ENCODE measurements at regions not wholly inside any gene's neighbourhood (a gene's known extent, or its start where the extent isn't known, plus 50 kb on each side); places are given as distances from the start of the nearest gene placed in this dataset.
"Not testable (repeated sequence)": the region's sequence is repeated elsewhere in the genome, so short reads cannot be mapped to it uniquely, and the experiment has no call there.

DNA sequence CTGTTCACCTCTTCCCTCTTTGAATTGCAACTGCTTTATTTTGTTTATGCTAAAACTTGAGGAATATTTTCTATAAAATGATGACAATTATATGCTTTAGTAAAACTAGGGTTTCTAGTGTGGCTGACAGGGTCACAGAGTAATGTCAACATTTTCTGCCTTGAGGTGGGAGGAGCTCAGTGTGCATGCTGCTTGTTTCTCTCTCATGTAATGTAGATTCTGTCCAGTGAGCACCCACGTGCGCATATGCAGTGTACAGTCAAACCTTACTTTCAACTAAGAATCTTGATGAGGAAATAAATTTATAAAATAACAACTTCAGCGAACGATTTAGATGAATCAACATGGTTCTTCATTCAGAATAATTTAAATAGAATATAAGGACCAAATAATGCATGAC lies 603.9 kb downstream of the PCDH17 start:
- no peak for DNase-seq

DNA sequence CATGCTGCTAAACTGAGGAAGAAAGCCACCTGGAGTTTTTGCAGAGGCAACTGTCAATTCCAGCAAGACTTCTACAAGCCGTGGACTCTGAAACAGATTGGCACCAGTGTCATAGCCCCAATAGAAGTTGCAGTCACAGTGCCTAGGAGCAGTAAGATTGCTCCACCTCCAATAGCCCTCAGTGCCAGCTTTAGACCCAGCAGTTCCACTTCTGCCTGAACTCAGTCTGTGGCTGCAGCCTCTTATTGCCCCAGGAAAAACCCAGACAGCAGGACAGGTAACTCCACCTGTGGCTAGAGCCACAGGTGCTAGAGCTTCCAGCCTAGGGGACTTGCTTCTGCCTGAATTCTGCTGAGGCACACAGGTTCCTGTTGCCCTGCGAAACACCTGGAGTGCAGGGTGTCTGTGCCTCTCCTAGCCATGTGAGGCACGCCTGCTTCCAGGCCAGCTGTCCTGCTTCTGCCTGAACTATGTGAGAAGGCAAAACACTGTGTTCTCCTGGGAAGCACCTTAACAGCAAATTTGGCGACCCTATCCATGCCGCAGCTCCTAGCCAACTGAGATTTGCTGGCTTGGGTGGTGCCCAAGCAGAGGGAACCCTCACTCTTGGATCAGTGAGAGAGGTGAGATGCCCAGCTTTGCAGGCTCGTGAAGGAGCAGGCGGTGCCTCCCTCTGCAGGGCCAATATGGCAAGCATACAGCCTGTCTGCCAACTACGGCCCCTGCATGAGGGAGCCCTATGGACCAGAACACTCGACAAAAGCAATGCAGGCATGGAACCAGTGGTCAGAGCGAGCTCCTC lies 607.6 kb downstream of the PCDH17 start:
- DNase-seq = no peak

- DNase-seq = no peak
Observed at GRCh38 chr13:58239774-58240268, 608.3 kb downstream of the PCDH17 start.

DNA sequence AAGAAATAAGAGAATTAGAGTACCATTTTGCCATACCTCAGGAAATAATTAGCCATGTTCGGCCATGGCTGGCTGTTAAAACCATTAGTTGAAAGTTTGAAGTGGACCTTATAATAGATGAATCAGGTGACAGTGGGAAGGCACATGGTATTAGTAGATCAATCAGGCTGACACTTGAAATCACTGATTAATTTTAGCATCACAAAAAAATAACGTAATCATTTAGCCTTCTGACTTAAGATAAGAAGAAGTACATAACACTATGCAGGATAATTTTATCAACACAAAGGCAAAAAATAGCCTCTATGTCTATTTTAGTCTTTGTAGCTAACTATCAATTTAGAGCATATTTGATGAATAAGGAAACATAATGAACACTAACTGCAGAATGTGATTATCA lies 615.5 kb downstream of the PCDH17 start:
- no peak for DNase-seq

DNA sequence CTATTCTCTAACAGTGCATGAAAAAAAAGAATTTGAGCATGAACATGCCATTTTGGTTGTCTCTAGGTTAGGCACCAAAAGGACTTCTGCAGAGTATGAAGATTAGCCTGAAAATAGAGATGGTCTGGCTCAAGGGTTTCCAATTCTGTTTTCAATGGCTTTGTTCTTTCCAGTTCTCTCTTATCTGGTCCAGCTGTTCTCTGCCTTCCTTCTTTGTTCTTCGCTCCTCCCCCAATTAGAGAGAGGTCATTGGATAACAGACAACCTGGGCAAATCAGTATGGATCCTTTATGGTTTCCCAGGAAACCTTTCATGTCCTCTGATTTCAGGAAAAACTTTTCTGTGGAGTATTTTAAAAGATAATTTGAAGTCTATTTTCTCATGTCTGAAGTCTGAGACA lies 623.4 kb downstream of the PCDH17 start:
- no peak for DNase-seq

GRCh38 chr13:58266271-58266670 lies 634.7 kb downstream of the PCDH17 start:
- DNase-seq = no peak

DNA sequence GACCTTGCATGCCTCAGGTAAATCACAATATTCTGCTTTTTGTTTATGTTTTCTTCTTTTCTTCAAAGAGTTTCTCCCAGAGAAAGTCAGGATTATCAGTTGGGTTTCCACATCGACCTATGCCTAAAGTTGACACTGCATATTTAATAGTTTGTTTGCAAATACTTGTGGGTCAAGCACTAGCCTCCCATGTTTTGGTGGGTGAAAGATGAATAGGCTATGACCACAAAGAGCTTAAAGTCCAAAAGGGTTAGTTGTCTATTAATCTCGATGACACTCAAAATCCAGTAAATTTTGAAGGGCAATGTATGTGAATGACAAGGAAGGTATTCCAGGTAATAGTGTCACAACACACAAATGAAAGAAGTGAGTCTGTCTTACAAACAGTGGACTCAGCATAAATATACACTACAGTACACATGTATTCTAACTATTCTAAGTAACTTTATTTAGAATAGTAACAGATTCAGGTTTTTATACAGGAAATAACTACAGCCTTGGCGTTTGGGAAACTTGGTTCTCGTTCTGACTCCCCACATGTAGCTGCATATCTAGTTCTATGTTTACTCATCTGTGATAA lies 667.1 kb downstream of the PCDH17 start:
- DNase-seq = no peak

GRCh38 chr13:58300224-58300623 lies 668.7 kb downstream of the PCDH17 start:
- DNase-seq = no peak

GRCh38 chr13:58300974-58301681 lies 669.6 kb downstream of the PCDH17 start:
- DNase-seq = no peak

DNA sequence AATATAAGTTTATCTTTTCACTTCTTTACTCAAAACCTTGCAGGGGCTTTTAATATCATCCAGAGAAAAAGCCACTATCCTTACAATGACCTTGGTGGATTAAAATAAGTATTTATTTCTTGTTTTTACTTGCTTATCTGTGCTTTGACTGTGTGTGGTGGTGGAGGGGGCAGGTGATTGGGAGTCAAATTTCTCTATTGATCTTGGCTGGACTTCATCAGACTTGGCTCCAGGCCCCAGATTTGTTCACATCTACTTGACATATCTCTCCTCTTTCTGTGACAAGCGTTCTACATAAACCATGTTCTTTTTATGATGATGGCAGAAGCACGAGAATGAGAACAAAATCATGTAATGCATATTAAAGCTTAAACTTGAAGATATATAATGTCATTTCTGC lies 670.8 kb downstream of the PCDH17 start:
- DNase-seq = no peak

DNA sequence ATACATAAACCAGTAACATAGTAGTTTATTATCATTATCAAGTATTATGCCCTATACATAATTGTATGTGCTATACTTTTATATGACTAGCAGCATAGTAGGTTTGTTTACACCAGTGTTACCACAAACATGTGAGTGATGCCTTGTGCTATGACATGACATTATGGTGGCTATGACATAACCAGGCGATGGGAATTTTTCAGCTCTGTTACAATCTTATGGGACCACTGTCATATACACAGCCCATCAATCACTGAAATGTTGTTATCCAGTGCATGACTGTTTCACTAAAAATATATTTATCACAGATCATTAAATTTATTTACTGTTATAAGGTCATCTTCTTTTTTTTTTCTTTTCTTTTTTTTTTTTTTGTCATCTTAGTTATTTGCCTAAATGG lies 674.5 kb downstream of the PCDH17 start:
- no peak for DNase-seq

GRCh38 chr13:58313219-58313618 lies 681.7 kb downstream of the PCDH17 start:
- peak; percentile 34 for DNase-seq

DNA sequence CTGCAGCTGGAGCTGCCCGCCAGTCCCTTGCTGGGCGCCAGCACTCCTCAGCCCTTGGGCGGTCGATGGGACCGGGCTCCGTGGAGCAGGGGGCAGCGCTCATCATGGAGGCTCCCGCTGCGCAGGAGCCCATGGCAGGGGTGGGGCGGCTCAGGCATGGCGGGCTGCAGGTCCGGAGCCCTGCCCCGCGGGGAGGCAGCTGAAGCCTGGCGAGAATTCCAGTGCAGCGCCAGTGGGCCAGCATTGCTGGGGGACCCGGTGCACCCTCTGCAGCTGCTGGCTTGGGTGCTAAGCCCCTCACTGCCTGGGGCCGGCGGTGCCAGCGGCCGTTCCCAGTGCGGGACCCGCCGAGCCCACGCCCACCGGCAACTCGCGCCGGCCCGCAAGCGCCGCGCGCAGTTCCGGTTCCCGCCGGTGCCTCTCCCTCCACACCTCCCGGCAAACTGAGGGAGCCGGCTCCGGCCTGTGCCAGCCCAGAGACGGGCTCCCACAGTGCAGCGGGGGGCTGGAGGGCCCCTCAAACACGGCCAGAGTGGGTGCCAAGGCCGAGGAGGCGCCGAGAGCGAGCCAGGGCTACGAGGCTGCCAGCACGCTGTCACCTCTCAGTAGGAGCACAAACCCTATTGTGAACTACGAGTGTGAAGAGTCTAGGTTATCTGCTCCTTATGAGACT lies 687.1 kb downstream of the PCDH17 start:
- no peak for DNase-seq

DNA sequence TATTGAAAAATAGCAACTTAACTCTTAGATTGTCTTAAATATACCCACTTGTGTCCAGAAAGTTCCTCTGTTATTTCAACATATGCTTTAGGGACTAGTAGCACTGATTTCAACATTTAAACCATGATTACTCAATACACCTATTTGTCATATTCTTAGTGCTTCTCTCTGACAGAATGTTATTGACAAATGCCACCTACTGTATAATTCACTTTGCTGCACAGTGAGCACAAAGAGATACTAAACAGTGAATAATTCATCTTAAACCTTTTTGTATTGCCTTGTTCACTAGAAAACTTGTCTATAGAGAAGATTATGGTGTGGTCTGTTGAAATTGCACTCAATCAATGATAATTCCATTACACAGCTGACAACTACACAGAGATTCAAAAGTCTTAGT lies 692.6 kb downstream of the PCDH17 start:
- peak; percentile 19 for DNase-seq

GRCh38 chr13:58329746-58330145 lies 698.2 kb downstream of the PCDH17 start:
- DNase-seq = no peak

DNA sequence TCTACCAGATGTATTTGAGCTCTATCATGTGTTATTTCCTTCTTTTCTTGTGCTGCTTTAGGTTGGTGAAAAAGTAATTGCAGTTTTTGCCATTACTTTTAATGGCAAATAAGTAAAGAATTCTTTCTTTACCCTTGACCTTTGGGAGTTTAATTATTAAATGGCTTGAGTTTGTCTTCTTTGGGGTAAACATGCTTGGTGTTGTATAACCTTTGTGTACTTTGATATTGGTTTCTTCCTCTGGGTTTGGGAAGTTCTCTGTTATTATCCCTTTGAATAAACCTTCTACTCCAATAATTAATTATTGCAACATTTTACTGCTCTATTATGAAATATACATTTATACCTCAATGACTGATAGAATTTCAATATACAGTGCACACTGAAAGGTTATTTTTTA lies 709.4 kb downstream of the PCDH17 start:
- DNase-seq = no peak

DNA sequence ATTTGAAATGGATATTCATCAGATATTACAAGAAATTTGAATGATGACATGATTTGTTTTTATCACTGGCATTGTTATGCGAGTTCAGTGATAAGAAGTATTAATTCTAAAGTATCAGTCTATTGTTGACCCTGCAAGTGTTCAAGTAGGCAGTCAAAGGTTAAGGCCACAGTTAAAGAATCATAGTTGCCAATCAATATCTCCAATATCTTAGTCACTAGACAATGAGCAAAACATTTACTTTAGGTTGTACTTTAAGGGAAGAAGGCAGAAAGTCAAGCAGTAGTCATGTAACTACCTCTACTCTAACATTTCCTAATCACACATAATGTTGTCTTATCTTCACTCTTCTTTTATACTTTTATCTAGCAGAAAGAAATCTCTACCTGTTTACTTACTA lies 709.8 kb downstream of the PCDH17 start:
- DNase-seq = no peak

DNA sequence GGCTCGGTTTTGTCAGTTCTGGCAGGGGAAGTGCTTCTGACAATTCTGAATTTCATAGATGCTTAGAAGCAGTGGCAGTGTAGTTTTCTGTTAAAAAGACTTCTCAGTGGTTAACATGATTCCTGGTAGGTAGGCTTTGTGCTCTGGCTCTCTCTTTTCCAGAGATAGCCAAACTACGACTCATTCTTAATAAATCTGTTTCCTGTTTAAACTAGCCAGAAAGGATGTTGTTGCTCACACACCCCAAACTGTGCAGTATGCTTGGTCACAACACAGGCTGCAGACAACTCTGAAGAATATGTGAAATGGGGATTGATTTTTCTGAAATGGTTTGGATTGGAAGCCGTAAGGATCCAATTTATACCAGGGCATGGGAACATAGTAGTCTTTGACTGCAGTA lies 711.5 kb downstream of the PCDH17 start:
- no peak for DNase-seq

GRCh38 chr13:58352100-58352499 lies 720.6 kb downstream of the PCDH17 start:
- not testable (repeated sequence) for DNase-seq

DNA sequence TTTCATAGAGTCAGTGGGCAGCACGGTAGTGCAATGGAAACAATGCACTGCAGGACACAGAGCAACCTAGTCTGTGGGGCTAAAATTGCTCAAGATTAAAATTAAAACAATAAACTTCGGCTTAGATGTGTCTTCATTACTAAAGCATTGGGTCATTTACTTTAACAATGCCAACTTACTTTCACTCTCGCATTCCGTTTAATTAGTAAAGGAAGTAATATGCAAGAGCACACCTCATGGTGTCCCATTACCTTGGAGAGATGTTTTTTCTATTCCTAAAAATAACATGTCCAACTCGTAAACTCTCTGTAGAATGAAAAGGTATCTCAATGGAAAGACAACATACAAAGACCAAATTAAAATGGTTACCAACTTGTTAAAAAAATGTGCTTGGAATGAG lies 738.4 kb downstream of the PCDH17 start:
- no peak for DNase-seq

GRCh38 chr13:58376349-58376748 lies 744.8 kb downstream of the PCDH17 start:
- DNase-seq = no peak

- DNase-seq = no peak
Observed at GRCh38 chr13:58376775-58377174, 745.2 kb downstream of the PCDH17 start.

DNA sequence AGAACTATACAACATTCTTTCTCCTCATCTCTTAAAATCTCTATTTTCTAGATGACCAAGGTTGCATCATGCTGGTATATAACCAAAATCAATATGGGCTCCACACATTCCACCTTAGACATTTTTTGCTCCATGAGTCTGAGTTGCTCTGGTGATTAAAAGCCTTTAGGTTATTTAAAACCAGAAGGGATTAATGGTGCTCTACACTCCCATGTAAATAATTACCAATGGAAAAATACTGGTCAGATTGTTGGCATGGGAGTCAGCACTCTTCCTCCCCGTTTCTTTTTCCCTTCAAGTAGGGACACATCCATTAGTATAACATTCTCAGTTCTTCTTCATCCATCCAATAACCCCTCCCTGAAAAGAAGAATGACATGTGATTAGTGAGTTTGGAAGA lies 747.7 kb downstream of the PCDH17 start:
- no peak for DNase-seq

Measured in hematopoietic multipotent progenitor cell treated with erythropoietin and hydrocortisone succinate and interleukin-3 and kit ligand, for 6 days (in vitro differentiated cells).